Endothelial cell of umbilical vein (primary cell): ENCODE measurements at regions not wholly inside any gene's neighbourhood (a gene's known extent, or its start where the extent isn't known, plus 50 kb on each side); places are given as distances from the start of the nearest gene placed in this dataset.

Experiments
- BruUV-seq: library from RNA; stranded (reverse); fragments of 400-500 nt; replicated peaks from 2 replicates; lab custom pipeline; 2021; lab: Mats Ljungman, UMichigan
- CTCF ChIA-PET: fragments of 300-600, 350-600 bp; sonication (Branson Sonifier 250); formaldehyde crosslinking; loops from one replicate; lab custom pipeline; 2021; ENCODE audit warnings: antibody characterized with exemption, inconsistent platforms; lab: Charles Lee
- POLR2A ChIA-PET: fragments of 300-600, 350-600 bp; sonication (Branson Sonifier 250); formaldehyde crosslinking; loops from one replicate; lab custom pipeline; 2021; ENCODE audit warnings: antibody characterized with exemption, inconsistent platforms; lab: Charles Lee
- DNase-seq: peaks from one replicate; pipeline ENCODE4 v3.0.0-alpha.2; 2011; ENCODE audit warnings: low read depth, low spot score
- FAIRE-seq: peaks from 2 replicates; lab custom pipeline; 2011; peaks lifted over from hg19 to GRCh38; lab: Jason Lieb, UNC
- H2AFZ ChIP-seq: 2 replicates; pipeline ENCODE4 v1.6.0; 2012; ENCODE audit warnings: low read depth, low read length, control low read depth, inconsistent platforms
- H3K27ac ChIP-seq: 2 replicates; pipeline ENCODE4 v1.5.1; 2011; ENCODE audit warnings: low read depth, mild to moderate bottlenecking, control low read depth, low read length, moderate library complexity; ENCODE audit not compliant: insufficient read depth
- H3K27me3 ChIP-seq, 2 experiments: 2 replicates each; pipeline versions ENCODE4 v1.6.0 to v1.6.1; 2011; ENCODE audit warnings: low read length in 2 of 2, mixed read lengths in 1 of 2; ENCODE audit not compliant: control insufficient read depth in 2 of 2, insufficient read depth in 2 of 2
- H3K36me3 ChIP-seq, 2 experiments: 2 replicates in 1 of 2; 3 replicates in 1 of 2; pipeline ENCODE4 v1.5.1; 2011; ENCODE audit warnings: low read length in 2 of 2, mild to moderate bottlenecking in 1 of 2, moderate library complexity in 1 of 2; ENCODE audit not compliant: control insufficient read depth in 2 of 2, insufficient read depth in 2 of 2; ENCODE audit errors: extremely low read depth in 1 of 2
- H3K4me1 ChIP-seq: 3 replicates; pipeline ENCODE4 v1.5.1; 2011; ENCODE audit warnings: mild to moderate bottlenecking, low read length; ENCODE audit not compliant: control insufficient read depth, insufficient read depth; ENCODE audit errors: extremely low read depth
- H3K4me2 ChIP-seq: 2 replicates; pipeline ENCODE4 v1.6.1; 2011; ENCODE audit warnings: low read length, control low read depth, mixed read lengths; ENCODE audit not compliant: insufficient read depth
- H3K4me3 ChIP-seq, 3 experiments: fragments of 200-600 bp in 1 of 3; sonication (generic), shearing (Covaris generic) in 1 of 3; replicated peaks in 1 of 3; 2 replicates each; pipeline ENCODE4 v1.5.1; 2011 to 2016; ENCODE audit warnings: control low read depth in 3 of 3, low read length in 3 of 3, mild to moderate bottlenecking in 2 of 3, inconsistent platforms in 1 of 3, low read depth in 1 of 3, moderate library complexity in 1 of 3; ENCODE audit not compliant: insufficient read depth in 1 of 3
- H3K79me2 ChIP-seq: 2 replicates; pipeline ENCODE4 v1.6.0; 2012; ENCODE audit warnings: low read length, inconsistent platforms; ENCODE audit not compliant: control insufficient read depth, insufficient read depth
- H3K9ac ChIP-seq: replicated peaks from 2 replicates; pipeline ENCODE3; 2011; ENCODE audit warnings: low read length, control low read depth; ENCODE audit not compliant: insufficient read depth; ENCODE audit errors: extremely low read depth
- H3K9me1 ChIP-seq: replicated peaks from 3 replicates; pipeline ENCODE4 v1.6.0; 2011; ENCODE audit warnings: mild to moderate bottlenecking, low read length; ENCODE audit not compliant: control insufficient read depth, insufficient read depth; ENCODE audit errors: extremely low read depth
- H3K9me3 ChIP-seq: replicated peaks from 2 replicates; pipeline ENCODE4 v1.5.1; 2012; ENCODE audit warnings: low read length, inconsistent platforms; ENCODE audit not compliant: control insufficient read depth, insufficient read depth
- H4K20me1 ChIP-seq: replicated peaks from 2 replicates; pipeline ENCODE3; 2011; ENCODE audit warnings: mild to moderate bottlenecking, low read length; ENCODE audit not compliant: control insufficient read depth, insufficient read depth; ENCODE audit errors: extremely low read depth
- CTCF ChIP-seq, 2 donors: IDR thresholded peaks; 1 replicate in 1 of 2; 2 replicates in 1 of 2; pipeline ENCODE4 v1.5.1; 2011; ENCODE audit warnings: low read length in 2 of 2, mild to moderate bottlenecking in 2 of 2, moderate library complexity in 2 of 2, control low read depth in 1 of 2, inconsistent platforms in 1 of 2, low read depth in 1 of 2; ENCODE audit not compliant: insufficient read depth in 1 of 2; ENCODE audit errors: extremely low read depth in 1 of 2
- EZH2 ChIP-seq: IDR thresholded peaks from 2 replicates; pipeline ENCODE4 v1.6.1; 2012; ENCODE audit warnings: borderline replicate concordance, low read depth, mild to moderate bottlenecking, moderate library complexity, low read length, inconsistent platforms; ENCODE audit not compliant: severe bottlenecking
- FOS ChIP-seq: IDR thresholded peaks from 2 replicates; pipeline ENCODE4 v1.6.1; 2011; ENCODE audit warnings: mild to moderate bottlenecking, low read length, moderate library complexity, borderline replicate concordance; ENCODE audit not compliant: insufficient read depth
- GATA2 ChIP-seq: IDR thresholded peaks from 2 replicates; pipeline ENCODE4 v1.7.0; 2011; ENCODE audit warnings: low read depth, mild to moderate bottlenecking, moderate library complexity, mixed read lengths, low read length; ENCODE audit not compliant: insufficient read length, insufficient read depth
- JUN ChIP-seq: IDR thresholded peaks from 2 replicates; pipeline ENCODE4 v1.6.1; 2011; ENCODE audit warnings: borderline replicate concordance, low read depth; ENCODE audit not compliant: insufficient read length, insufficient read depth
- MYC ChIP-seq: IDR thresholded peaks from one replicate; pipeline ENCODE4 v1.6.1; 2011; ENCODE audit warnings: mild to moderate bottlenecking, low read depth, low read length
- POLR2A ChIP-seq: IDR thresholded peaks from 2 replicates; pipeline ENCODE4 v1.6.1; 2012; ENCODE audit warnings: low read depth, mild to moderate bottlenecking, control low read depth, low read length
- POLR2AphosphoS5 ChIP-seq: IDR thresholded peaks from 2 replicates; pipeline ENCODE4 v1.6.1; 2012; ENCODE audit warnings: low read depth, mild to moderate bottlenecking, control low read depth, low read length, moderate library complexity; ENCODE audit not compliant: insufficient read depth
- dilution Hi-C: fragments of 300-500 bp; cut with MboI; formaldehyde crosslinking; loops from one replicate; pipeline ENCODE4 v1.15.0; 2019; ENCODE audit warnings: low sequenced_read_pairs; ENCODE audit not compliant: extremely low pct_ligation_motif_present
- intact Hi-C: fragments of 100-400 bp; cut with micrococcal nuclease; formaldehyde crosslinking; loops from one replicate; pipeline ENCODE4 v1.10.0; 2022
- TF ChIP-seq, protein P1 (sequence below): IDR thresholded peaks from 2 replicates; pipeline ENCODE4 v1.6.1; 2011; ENCODE audit not compliant: insufficient read depth, insufficient read length

- no peak for TF ChIP-seq MYC
- no peak for TF ChIP-seq POLR2AphosphoS5
- TF ChIP-seq, protein P1, sequence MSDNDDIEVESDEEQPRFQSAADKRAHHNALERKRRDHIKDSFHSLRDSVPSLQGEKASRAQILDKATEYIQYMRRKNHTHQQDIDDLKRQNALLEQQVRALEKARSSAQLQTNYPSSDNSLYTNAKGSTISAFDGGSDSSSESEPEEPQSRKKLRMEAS, result no peak
- no peak for TF ChIP-seq POLR2A
- no peak for TF ChIP-seq EZH2
- no peak for TF ChIP-seq JUN
- no peak for TF ChIP-seq GATA2
- no peak for TF ChIP-seq FOS
- no peak for TF ChIP-seq CTCF (IDR thresholded peaks at IDR 0.05; ENCODE audit: extremely low read depth in 1 of 2, insufficient read depth in 1 of 2, low read depth in 1 of 2, low read length in 2 of 2)
- ChIA-PET POLR2A (no interaction called here), CTCF (no interaction called here)
- Histone ChIP-seq H3K36me3 (no peaks in the 10 kb centered on the region), H3K4me3 (no peak overlapping the region), H3K27me3 (peaks cover 2 to 16% of the 10 kb centered on the region in 2 experiments), H4K20me1 (no peaks in the 10 kb centered on the region), H3K4me1 (no peaks in the 10 kb centered on the region), H2AFZ (no peak overlapping the region), H3K27ac (no peak overlapping the region), H3K9ac (no peak overlapping the region), H3K79me2 (no peaks in the 10 kb centered on the region), H3K4me2 (no peak overlapping the region), H3K9me1 (no peaks in the 10 kb centered on the region), H3K9me3 (no peaks in the 10 kb centered on the region)
- no TSS peak for BruUV-seq
- FAIRE-seq (no peak), DNase-seq (no peak)
- intact Hi-C loops (no loop called here), dilution Hi-C loops (no loop called here)
Observed at GRCh38 chr7:112581529-112581928, 100.7 kb downstream of the LSMEM1 start.
